ENCODE measurements at regions not wholly inside any gene's neighbourhood (a gene's known extent, or its start where the extent isn't known, plus 50 kb on each side); places are given as distances from the start of the nearest gene placed in this dataset.

DNA sequence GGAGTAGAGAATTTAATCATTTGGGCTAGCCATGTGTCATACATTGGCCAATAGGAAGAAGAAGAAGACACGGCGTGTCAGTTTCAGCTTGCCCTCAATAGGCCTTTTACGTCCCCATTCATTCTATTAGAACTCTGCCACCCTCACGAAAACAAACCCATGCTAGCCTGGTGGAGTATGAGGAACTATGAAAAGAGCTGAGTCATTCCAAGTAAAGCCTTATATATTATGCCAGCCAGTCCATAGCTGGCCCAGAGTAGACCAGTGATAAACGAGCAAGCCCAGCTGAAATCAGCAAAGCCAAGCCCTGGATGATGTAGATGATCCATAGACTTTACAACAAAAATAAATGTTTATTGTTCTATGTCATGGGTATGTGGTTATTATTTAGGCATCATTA lies 895.1 kb downstream of the TLE1 start:
- Histone ChIP-seq H3F3A (ENCODE audit: insufficient read depth, low read depth) (no peaks in the 10 kb centered on the region), H3K27me3 (ENCODE audit: insufficient read depth, low read depth) (no peaks in the 10 kb centered on the region), H3K4me1 (replicated peaks; ENCODE audit: insufficient read depth) (no peaks in the 10 kb centered on the region), H3K4me3 (no peak overlapping the region), H3K79me2 (ENCODE audit: low read depth) (no peaks in the 10 kb centered on the region), H3K9me2 (ENCODE audit: insufficient read depth) (no peaks in the 10 kb centered on the region), H4K20me1 (ENCODE audit: insufficient read depth) (no peaks in the 10 kb centered on the region), H2AFZ (no peak overlapping the region), H3K4me2 (no peak overlapping the region), H3K9me3 (ENCODE audit: insufficient read depth, low read depth) (no peaks in the 10 kb centered on the region), H3K27ac (no peak overlapping the region), H3K36me3 (ENCODE audit: low read depth) (no peaks in the 10 kb centered on the region)
- ChIA-PET CTCF (no interaction called here), POLR2A (ENCODE audit: unreplicated experiment) (no interaction called here)
- intact Hi-C loops (cut with micrococcal nuclease; ENCODE audit: unreplicated experiment): no loop called here
- no peak for TF ChIP-seq EZH2 (IDR thresholded peaks at IDR 0.05; ENCODE audit: low read depth)
- TF ChIP-seq, protein P1, sequence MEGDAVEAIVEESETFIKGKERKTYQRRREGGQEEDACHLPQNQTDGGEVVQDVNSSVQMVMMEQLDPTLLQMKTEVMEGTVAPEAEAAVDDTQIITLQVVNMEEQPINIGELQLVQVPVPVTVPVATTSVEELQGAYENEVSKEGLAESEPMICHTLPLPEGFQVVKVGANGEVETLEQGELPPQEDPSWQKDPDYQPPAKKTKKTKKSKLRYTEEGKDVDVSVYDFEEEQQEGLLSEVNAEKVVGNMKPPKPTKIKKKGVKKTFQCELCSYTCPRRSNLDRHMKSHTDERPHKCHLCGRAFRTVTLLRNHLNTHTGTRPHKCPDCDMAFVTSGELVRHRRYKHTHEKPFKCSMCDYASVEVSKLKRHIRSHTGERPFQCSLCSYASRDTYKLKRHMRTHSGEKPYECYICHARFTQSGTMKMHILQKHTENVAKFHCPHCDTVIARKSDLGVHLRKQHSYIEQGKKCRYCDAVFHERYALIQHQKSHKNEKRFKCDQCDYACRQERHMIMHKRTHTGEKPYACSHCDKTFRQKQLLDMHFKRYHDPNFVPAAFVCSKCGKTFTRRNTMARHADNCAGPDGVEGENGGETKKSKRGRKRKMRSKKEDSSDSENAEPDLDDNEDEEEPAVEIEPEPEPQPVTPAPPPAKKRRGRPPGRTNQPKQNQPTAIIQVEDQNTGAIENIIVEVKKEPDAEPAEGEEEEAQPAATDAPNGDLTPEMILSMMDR (conservative IDR thresholded peaks at IDR 0.05): no peak
- no TSS peak for BruUV-seq (replicated peaks)
- no peak for DNase-seq

DNA sequence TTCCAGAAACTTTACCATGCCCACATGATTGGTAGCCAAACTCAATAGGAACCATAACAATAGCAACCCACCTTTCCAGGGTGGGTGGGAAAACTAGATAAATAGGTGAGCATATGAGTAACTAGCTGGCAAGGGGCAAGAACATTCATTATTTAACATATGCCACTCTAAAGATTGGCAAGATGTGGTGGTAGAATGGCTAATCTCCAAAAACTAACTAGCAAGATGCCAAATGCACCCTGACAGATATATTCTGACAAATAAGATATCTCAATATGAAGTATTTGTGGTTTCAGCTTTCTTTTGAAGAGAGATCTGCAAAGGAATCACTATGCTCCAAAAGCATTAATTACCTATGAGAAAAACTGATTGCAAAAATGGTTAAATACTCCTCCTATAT lies 895.6 kb downstream of the TLE1 start:
- no TSS peak for BruUV-seq (replicated peaks)
- ChIA-PET POLR2A (ENCODE audit: unreplicated experiment) (no interaction called here), CTCF (no interaction called here)

DNA sequence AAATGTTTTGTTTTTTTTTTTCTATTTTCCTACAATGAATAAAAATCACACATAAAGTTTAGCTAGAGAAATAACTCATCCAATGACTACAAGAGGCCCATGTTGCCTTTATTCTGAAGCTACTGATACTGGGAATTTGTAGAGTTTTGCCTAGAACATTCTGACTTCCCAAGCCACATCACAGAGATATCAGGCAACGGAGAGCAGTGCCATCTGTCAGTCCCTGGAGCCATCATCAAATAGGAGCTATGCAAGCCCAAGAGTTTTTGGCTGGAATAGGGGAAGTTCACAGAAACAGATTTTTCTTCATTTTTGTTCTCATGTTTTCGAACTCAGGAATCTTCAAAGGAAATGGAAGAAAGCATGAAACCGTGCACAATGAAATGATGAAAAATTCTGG lies 896.6 kb downstream of the TLE1 start:
- Histone ChIP-seq H4K20me1 (ENCODE audit: insufficient read depth) (no peaks in the 10 kb centered on the region), H3K4me2 (no peak overlapping the region), H3K79me2 (ENCODE audit: low read depth) (no peaks in the 10 kb centered on the region), H3K9me3 (ENCODE audit: insufficient read depth, low read depth) (no peaks in the 10 kb centered on the region), H2AFZ (no peak overlapping the region), H3K27me3 (ENCODE audit: insufficient read depth, low read depth) (no peaks in the 10 kb centered on the region), H3K4me3 (no peak overlapping the region), H3K36me3 (ENCODE audit: low read depth) (no peaks in the 10 kb centered on the region), H3K27ac (no peak overlapping the region), H3K9me2 (ENCODE audit: insufficient read depth) (no peaks in the 10 kb centered on the region), H3K4me1 (replicated peaks; ENCODE audit: insufficient read depth) (no peaks in the 10 kb centered on the region), H3F3A (ENCODE audit: insufficient read depth, low read depth) (no peaks in the 10 kb centered on the region)
- POLR2A ChIA-PET (ENCODE audit: unreplicated experiment): no interaction called here
- TF ChIP-seq, protein P1 (conservative IDR thresholded peaks at IDR 0.05): no peak
- TF ChIP-seq EZH2 (IDR thresholded peaks at IDR 0.05; ENCODE audit: low read depth): no peak
- no TSS peak for BruUV-seq (replicated peaks)
- intact Hi-C loops (cut with micrococcal nuclease; ENCODE audit: unreplicated experiment): no loop called here
- CTCF ChIA-PET: no interaction called here
- DNase-seq: no peak

More for the DNA sequence above, 895.6 kb downstream of the TLE1 start:
- no peaks in the 10 kb centered on the region for H3K9me3 ChIP-seq (ENCODE audit: insufficient read depth, low read depth)
- no peaks in the 10 kb centered on the region for H3K4me1 ChIP-seq (replicated peaks; ENCODE audit: insufficient read depth)
- H3K4me2 ChIP-seq: no peak overlapping the region
- no peaks in the 10 kb centered on the region for H3K36me3 ChIP-seq (ENCODE audit: low read depth)
- no peaks in the 10 kb centered on the region for H3K27me3 ChIP-seq (ENCODE audit: insufficient read depth, low read depth)
- H3K27ac ChIP-seq: no peak overlapping the region
- TF ChIP-seq, protein P1 (conservative IDR thresholded peaks at IDR 0.05): no peak
- TF ChIP-seq EZH2 (IDR thresholded peaks at IDR 0.05; ENCODE audit: low read depth): no peak
- H4K20me1 ChIP-seq (ENCODE audit: insufficient read depth): no peaks in the 10 kb centered on the region
- no peaks in the 10 kb centered on the region for H3F3A ChIP-seq (ENCODE audit: insufficient read depth, low read depth)
- intact Hi-C loops (cut with micrococcal nuclease; ENCODE audit: unreplicated experiment): no loop called here
- H3K9me2 ChIP-seq (ENCODE audit: insufficient read depth): no peaks in the 10 kb centered on the region
- H3K79me2 ChIP-seq (ENCODE audit: low read depth): no peaks in the 10 kb centered on the region
- DNase-seq: no peak
- no peak overlapping the region for H3K4me3 ChIP-seq
- H2AFZ ChIP-seq: no peak overlapping the region
